AG04450 (cell line): ENCODE measurements at regions not wholly inside any gene's neighbourhood (a gene's known extent, or its start where the extent isn't known, plus 50 kb on each side); places are given as distances from the start of the nearest gene placed in this dataset.
"Not testable (repeated sequence)": the region's sequence is repeated elsewhere in the genome, so short reads cannot be mapped to it uniquely, and the experiment has no call there.

Source experiments
- CTCF ChIA-PET: fragments of 300-600, 350-600 bp; formaldehyde crosslinking; extraction: SDS; loops from one replicate; lab custom pipeline; 2022; ENCODE audit warnings: antibody characterized with exemption, inconsistent platforms; lab: Charles Lee
- POLR2A ChIA-PET: fragments of 350-600 bp; formaldehyde crosslinking; extraction: SDS; loops from one replicate; lab custom pipeline; 2021; ENCODE audit warnings: antibody characterized with exemption, inconsistent platforms; lab: Yijun Ruan, JAX
- DNase-seq: peaks from one replicate; pipeline ENCODE4 v3.0.0-alpha.2; 2011; ENCODE audit warnings: low read depth, low spot score
- H3K27ac ChIP-seq: one replicate; pipeline ENCODE4 v1.5.1; 2012; ENCODE audit warnings: low read depth, low read length, control low read depth
- H3K27me3 ChIP-seq: one replicate; pipeline ENCODE4 v1.6.0; 2012; ENCODE audit warnings: low read length; ENCODE audit not compliant: control insufficient read depth, insufficient read depth
- H3K4me3 ChIP-seq: 2 replicates; pipeline ENCODE4 v1.5.1; 2011; ENCODE audit warnings: mild to moderate bottlenecking, low read depth, low read length, control low read depth
- H3K9me3 ChIP-seq: 2 replicates; pipeline ENCODE4 v1.5.1; 2012; ENCODE audit warnings: low read length; ENCODE audit not compliant: control insufficient read depth, insufficient read depth
- TF ChIP-seq, protein P1 (sequence below): IDR thresholded peaks from 2 replicates; pipeline ENCODE4 v1.5.1; 2011; ENCODE audit warnings: low read depth, low read length, control low read depth, inconsistent platforms

DNA sequence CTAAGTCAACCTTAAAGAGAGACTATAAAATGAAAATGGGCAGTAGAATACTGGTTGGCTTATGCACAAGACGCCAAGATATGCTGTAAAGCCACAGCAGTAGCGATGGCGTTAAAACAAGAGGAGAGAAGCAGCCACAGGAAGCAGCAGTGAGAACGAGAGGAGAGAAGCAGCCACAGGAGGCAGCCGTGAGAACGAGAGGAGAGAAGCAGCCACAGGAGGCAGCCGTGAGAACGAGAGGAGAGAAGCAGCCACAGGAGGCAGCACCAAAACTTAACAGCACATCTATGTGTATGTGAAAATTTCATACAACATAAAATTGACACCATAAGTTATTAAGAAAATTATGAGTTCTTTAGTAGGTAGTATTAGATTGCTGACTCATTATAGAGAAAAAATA, 2318.6 kb upstream of the ACO1 start:
- H3K9me3 ChIP-seq = no peaks in the 10 kb centered on the region; the same call in 1 of the 2 replicates
- ChIA-PET CTCF (no interaction called here), POLR2A (no interaction called here)
- H3K27me3 ChIP-seq = no peaks in the 10 kb centered on the region
- no peak overlapping the region for H3K27ac ChIP-seq
- DNase-seq = no peak
- TF ChIP-seq, protein P1, sequence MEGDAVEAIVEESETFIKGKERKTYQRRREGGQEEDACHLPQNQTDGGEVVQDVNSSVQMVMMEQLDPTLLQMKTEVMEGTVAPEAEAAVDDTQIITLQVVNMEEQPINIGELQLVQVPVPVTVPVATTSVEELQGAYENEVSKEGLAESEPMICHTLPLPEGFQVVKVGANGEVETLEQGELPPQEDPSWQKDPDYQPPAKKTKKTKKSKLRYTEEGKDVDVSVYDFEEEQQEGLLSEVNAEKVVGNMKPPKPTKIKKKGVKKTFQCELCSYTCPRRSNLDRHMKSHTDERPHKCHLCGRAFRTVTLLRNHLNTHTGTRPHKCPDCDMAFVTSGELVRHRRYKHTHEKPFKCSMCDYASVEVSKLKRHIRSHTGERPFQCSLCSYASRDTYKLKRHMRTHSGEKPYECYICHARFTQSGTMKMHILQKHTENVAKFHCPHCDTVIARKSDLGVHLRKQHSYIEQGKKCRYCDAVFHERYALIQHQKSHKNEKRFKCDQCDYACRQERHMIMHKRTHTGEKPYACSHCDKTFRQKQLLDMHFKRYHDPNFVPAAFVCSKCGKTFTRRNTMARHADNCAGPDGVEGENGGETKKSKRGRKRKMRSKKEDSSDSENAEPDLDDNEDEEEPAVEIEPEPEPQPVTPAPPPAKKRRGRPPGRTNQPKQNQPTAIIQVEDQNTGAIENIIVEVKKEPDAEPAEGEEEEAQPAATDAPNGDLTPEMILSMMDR = no peak
- no peak overlapping the region for H3K4me3 ChIP-seq

DNA sequence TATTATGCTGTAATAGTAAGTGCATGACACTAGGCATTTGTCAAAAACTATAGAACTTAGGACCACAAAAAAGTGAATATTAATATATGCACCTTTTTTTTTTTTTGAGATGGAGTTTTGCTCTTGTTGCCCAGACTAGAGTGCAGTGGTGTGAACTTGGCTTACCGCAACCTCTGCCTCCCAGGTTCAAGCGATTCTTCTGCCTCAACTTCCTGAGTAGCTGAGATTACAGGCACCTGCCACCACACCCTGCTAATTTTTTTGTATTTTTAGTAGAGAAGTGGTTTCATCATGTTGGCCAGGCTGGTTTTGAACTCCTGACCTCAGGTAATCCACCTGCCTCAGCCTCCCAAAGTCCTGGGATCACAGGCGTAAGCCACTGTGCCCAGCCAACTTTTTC, 2315.2 kb upstream of the ACO1 start:
- H3K27ac ChIP-seq, POLR2A ChIA-PET, H3K4me3 ChIP-seq, H3K27me3 ChIP-seq, CTCF ChIA-PET, H3K9me3 ChIP-seq, DNase-seq: not testable (repeated sequence)

DNA sequence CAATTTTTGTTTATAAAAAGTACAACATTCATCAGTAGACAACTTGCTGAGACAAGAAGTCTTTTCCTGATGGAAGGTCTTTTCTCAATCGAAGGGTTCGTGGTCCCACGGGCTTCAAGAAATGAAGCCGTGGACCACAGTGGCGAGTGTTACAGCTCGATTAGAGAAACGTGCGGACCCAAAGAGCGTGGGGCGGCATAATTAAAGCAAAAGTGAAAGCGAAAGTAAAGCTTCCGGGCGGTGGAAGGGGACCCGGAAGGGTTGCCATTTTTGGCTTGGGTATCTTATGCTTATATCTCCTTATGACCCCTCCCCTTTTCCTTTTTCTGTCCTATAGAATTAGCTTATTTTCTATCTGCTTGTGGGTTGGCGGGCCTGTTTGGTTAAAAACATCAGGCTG, 2309.4 kb upstream of the ACO1 start:
- peaks cover 29% of the 10 kb centered on the region; the same call in 1 of the 2 replicates for H3K9me3 ChIP-seq
- POLR2A ChIA-PET = no interaction called here
- TF ChIP-seq, protein P1 = no peak
- no peak for DNase-seq
- no peak overlapping the region for H3K27ac ChIP-seq
- CTCF ChIA-PET = interaction anchor here (0.6 kb wide), 1 partner anchor 34 kb away, joined by 3 read pairs; no protein-coding TSS in a partner anchor
- no peaks in the 10 kb centered on the region for H3K27me3 ChIP-seq
- no peak overlapping the region for H3K4me3 ChIP-seq

DNA sequence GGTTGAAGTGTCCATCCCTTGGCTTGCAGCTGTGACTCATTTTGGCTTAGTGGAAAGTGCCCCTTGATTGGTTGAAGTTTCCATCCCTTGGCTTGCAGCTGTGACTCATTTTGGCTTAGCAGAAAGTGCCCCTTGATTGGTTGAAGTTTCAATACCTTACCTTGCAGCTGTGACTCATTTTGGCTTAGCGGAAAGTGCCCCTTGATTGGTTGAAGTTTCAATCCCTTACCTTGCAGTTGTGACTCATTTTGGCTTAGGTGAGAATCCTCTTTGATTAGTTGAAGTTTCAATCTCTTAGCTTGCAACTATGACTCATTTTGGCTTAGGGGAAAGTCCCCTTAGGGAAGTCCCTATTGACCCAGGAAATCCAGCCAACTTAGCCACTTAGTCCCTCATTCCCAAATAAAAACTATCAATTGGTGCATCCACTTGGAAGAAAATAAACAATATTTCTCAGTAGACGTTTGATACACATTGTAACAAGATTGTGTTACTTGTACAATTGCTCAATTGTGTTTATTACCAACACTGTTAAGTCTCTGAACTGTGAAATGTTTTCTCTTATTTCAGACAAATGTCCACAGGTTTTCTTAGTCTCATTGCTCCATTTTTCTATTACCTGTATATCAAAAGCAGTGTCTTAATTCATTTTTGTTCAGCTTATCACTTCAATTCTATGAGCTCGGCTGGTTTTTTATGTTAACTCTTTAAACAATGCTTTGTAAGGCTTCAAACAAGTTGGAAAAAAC, 2308.8 kb upstream of the ACO1 start:
- TF ChIP-seq, protein P1 = no peak
- Histone ChIP-seq H3K4me3 (no peak overlapping the region), H3K27me3 (no peaks in the 10 kb centered on the region), H3K27ac (no peak overlapping the region), H3K9me3 (peaks cover 33% of the 10 kb centered on the region; the same call in 1 of the 2 replicates)
- ChIA-PET CTCF (interaction anchor here (0.6 kb wide), 1 partner anchor 35 kb away, joined by 3 read pairs; no protein-coding TSS in a partner anchor), POLR2A (no interaction called here)
- no peak for DNase-seq

DNA sequence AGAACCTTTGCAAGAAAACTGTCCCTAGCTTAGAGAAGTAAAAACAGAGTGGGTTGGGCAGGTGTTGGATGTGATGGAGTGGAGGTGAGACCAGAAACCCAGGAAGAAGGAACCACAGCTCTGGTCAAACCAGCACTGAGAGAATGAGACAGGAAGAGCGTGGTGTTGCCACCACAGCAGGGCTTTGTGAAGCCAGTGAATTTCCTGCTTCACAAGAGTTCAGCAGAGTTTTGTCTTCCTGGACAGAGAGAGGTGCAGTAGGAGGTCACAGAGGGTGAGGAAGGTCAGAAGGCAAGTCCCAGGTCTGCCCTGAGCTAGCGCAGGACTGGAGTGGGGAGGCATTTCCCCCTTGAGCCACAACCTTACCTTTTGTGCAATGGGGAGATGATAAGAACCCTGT, 2306.2 kb upstream of the ACO1 start:
- TF ChIP-seq, protein P1 = no peak
- H3K4me3 ChIP-seq = no peak overlapping the region
- CTCF ChIA-PET = no interaction called here
- peaks cover 35% of the 10 kb centered on the region; the same call in 1 of the 2 replicates for H3K9me3 ChIP-seq
- no peaks in the 10 kb centered on the region for H3K27me3 ChIP-seq
- POLR2A ChIA-PET = no interaction called here
- no peak for DNase-seq
- no peak overlapping the region for H3K27ac ChIP-seq
